Superior temporal gyrus (tissue), 1 donor: ENCODE measurements at regions not wholly inside any gene's neighbourhood (a gene's known extent, or its start where the extent isn't known, plus 50 kb on each side); places are given as distances from the start of the nearest gene placed in this dataset.

ENCODE experiments used
- DNase-seq: peaks from one replicate; pipeline ENCODE4 v3.0.0-alpha.2; 2016; ENCODE audit errors: extremely low spot score

DNA sequence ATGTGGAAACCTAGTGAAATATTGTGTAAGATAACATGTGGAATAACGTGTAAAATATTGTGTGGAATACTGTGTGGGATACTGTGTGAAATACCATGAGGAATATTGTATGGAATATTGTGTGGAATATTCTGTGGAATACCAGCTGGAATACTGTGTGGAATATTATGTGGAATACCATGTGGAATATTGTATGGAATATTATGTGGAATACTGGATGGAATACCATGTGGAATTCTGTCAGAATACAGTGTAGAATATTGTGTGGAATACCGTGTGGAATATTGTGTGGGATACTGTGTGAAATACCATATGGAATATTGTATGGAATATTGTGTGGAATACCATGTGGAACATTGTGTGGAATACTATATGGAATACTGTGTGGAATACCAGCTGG is 134.6 kb upstream of the CHST15 start:
- no peak for DNase-seq

- no peak for DNase-seq
Measured at GRCh38 chr10:124227055-124227975, 133.9 kb upstream of the CHST15 start.

- no peak for DNase-seq
Measured at GRCh38 chr10:124226271-124227054, 133.1 kb upstream of the CHST15 start.

DNA sequence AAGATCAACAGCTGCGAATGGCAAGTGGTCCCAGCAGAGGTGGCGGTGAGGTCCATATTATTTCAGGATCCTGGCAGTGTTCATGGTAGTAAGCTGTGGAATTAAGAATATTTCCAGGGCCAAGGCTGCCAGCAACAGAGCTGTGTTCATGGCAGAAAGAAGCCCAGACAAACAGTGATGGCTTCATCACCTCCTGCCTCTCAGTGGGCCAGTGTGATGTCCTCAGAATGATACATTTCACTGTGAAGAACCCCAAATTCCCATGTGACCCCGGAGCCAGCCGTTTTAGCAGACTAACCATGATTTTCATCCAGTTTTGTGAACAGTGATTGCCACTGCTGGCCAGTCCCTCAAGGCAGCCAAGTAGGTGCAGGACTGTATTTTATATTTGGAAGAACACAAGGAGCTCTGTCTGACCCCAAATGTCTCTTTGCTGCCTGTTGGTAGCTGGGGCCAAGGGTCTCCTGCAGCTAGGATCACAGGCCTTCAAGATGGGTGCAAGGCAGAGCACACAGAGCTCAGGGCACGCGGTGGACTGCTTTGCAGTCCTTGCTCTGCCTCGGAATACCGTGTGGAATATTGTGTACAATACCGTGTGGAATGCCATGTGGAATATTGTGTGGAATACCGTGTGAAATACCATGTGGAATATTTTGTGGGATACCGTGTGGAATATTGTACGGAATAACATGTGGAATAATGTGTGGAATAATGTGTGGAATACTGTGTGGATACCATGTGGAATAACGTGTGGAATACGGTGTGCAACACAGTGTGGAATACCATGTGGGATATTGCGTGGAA is 132.3 kb upstream of the CHST15 start:
- DNase-seq: no peak

DNA sequence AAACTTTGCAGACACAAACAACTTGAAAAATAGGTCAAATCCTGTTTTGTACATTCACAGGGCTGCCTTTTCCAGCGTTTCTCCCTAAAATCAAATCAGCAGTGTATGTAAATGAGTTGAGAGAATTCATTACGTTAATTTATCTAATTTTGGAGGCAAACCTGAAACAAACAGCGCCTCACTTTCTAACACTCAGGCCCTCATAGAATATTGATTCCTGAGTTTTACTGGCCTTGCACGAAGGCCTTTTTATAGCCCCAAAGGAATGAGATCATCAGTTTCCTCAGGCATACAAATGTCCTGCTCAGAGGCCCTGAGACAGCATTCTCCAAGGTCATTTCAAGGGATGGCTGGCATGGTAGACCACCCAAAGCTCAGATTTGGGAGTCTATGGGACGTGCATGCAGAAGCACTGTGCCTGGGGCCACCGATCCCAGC is 131.7 kb upstream of the CHST15 start:
- DNase-seq: no peak

- peak; percentile 30 for DNase-seq
Measured at GRCh38 chr10:124224331-124225028, 131.1 kb upstream of the CHST15 start.

DNA sequence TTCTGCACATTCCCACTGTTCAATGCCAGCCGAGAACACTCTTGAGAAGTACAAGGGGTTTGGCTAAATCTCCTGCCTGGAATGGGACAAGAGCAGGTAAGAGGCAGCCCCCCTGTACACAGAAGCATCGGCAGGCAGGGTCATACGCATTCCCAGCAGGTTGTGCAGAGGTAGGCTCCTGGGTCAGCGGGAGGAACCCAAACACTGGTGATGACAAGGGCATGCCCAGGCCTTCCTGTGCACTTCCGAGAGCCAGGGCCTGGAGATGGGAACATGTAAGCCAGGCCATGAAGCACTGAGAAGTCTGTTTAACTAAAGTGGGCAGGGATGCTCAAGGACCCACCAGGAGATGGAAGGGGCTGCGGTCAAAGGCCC is 130.3 kb upstream of the CHST15 start:
- no peak for DNase-seq

DNA sequence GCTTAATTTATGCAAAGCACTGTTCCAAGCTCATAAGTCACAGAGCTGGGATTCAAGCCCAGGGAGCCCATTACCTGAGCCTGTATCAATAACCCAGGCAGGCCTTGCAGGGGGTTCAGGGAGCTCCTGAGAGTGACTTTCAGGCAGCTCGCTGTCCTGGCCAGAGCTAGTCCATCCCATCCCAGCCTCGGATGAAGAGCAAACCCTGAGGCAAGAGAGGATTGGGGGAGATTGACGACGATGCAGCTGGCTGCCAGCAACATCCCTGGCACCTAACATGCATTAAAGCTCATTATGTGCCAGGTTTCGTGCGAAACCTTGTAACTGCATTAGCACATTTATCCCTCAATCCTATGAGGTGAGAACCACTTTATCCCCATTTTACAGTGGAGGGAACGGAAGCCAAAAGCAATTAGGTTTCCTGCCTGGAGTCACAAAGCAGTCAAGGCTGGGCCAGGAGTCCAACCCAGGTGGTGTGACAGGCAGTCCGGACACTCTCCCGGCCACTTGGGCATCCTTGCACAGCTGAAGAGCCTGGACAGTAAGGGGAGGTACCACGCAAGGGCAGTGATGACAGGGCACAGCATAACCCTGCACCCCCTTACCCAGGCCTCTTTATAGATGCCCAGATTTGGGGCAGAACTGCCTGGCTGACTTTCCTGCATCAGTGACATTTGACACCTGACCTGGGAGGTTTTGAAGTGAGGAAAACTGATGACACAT is 129.8 kb upstream of the CHST15 start:
- no peak for DNase-seq

- no peak for DNase-seq
Measured at GRCh38 chr10:124222318-124222987, 129.1 kb upstream of the CHST15 start.

GRCh38 chr10:124221356-124222317 is 128.2 kb upstream of the CHST15 start:
- no peak for DNase-seq

GRCh38 chr10:124220971-124221355 is 127.6 kb upstream of the CHST15 start:
- no peak for DNase-seq

GRCh38 chr10:124220547-124220946 is 127.1 kb upstream of the CHST15 start:
- no peak for DNase-seq

- no peak for DNase-seq
Measured at GRCh38 chr10:124219655-124220054, 126.3 kb upstream of the CHST15 start.

DNA sequence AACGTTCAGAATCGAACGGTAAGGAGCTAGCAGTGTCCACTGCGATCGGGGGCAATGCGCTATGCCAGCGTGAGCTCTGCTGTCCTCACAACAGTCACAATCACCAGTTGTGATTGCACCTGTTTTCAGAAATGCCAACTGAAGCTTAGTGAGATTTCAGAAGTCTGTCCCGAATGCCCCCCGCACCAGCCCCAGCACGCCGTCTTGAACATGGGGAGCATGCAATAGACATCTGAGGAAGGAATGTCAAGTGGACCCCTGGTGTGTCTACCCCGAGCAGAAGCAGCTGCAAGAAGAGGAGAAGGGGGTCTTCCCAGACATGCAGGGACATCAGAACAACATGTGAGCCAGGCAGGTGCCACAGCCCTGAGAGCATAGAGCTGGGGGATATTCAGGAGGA is 125.7 kb upstream of the CHST15 start:
- no peak for DNase-seq

DNA sequence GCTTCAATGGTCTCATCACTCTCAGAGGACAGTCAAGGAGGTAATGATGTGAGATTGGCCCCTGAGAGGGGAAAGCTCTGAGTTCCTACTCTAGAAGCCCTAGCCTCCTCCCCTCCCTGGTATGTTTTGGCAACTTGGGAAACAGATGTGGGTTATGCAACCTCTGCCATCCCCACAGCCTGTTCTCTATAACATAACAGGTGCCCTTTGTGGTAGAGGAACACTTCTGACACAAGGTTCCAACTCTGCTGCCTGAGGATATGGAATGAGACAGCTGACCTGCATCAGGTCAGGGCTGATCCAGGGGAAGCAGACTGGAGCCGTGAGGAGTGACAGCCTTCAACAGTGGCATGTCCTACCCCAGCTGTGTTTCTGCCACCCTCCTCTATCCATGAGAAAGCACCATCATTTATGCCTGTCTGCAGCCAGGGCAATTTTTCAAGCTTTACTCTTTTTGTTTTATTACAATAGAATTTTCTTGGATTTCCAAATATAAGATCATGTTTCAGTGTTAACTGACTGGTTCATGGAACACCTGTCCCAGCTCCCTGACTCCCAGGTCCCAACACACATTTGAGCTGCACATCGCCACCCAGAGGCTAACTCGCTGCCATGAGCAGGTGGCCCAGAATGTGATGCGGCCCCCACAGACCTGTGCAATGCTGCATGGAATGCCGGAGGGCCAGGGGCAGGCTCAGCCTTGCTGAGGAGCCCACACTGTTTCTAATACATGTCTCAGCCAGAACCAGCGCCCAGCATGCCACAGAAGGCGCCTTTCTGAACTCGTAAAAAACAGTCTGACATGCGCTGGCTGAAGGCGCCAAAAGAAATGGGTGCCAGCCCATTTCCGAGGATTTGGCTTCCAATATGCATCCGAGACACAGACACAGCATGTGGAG is 124.8 kb upstream of the CHST15 start:
- DNase-seq: no peak

GRCh38 chr10:124217031-124217430 is 123.6 kb upstream of the CHST15 start:
- DNase-seq: no peak

DNA sequence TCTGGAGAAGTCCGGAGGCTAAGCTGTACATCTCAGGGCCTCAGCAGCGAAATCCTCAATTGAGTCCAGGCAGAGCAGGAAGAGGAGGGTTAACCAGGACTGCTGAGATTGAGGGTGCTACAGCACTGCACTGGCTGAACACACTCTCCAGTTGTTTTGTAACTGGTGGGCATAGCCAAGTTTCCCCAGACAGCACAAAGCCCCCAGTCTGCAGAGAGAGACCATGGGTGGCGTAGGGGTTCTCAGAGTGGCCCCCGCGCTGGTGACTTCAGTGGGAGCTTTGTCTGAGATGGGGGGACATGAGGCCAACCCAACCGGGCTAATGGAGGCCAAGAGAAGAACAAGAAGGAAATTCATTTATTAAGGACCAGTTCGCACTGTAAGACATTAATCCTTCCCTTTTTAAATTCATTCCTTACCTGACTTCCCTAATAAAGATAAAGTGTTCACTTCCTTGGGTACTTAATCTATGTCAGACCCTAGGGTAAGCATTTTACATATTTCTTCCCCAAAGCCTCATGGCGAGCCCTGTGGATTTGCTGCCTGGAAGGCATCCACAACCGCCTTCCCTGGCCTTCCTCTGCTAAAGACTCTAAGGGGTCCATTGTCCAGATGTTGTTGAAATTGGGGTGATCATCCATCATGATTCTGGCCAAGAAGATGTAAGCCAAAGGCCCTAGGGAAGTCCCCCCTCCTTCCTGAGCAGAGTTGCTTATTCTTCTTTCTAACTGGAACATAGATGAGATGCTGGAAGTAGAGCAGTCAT is 121.4 kb upstream of the CHST15 start:
- DNase-seq: no peak
